SK-N-SH treated with all-trans-retinoic acid at 6 μM for 48 hours (cell line): ENCODE measurements at regions not wholly inside any gene's neighbourhood (a gene's known extent, or its start where the extent isn't known, plus 50 kb on each side); places are given as distances from the start of the nearest gene placed in this dataset.

Source experiments
- ARNTL ChIP-seq: fragments of 450-650 bp; formaldehyde crosslinking; IDR thresholded peaks from 2 replicates; pipeline ENCODE4 v1.5.0; 2020; ENCODE audit warnings: low read depth, mild to moderate bottlenecking, moderate library complexity, borderline replicate concordance
- ESRRG ChIP-seq: fragments of 250-450 bp; sonication (Bioruptor Pico); IDR thresholded peaks from 2 replicates; pipeline ENCODE4 v1.6.1; 2021; ENCODE audit warnings: mild to moderate bottlenecking
- OSR1 ChIP-seq: fragments of 250-450 bp; sonication (Bioruptor Pico); IDR thresholded peaks from 2 replicates; pipeline ENCODE4 v1.8.0; 2022; ENCODE audit warnings: moderate library complexity, mild to moderate bottlenecking, inconsistent platforms
- TOX ChIP-seq: fragments of 250-450 bp; sonication (Bioruptor Pico); IDR thresholded peaks from 2 replicates; pipeline ENCODE4 v1.8.0; 2021; ENCODE audit warnings: mild to moderate bottlenecking, moderate library complexity, borderline replicate concordance
- TSHZ2 ChIP-seq: fragments of 250-450 bp; sonication (Bioruptor Pico); IDR thresholded peaks from 2 replicates; pipeline ENCODE4 v1.5.0; 2020; ENCODE audit warnings: mild to moderate bottlenecking, moderate library complexity
- ZC3H10 ChIP-seq: fragments of 250-450 bp; sonication (Bioruptor Pico); IDR thresholded peaks from 2 replicates; pipeline ENCODE4 v1.5.1; 2021; ENCODE audit warnings: mild to moderate bottlenecking, moderate library complexity
- ZFP30 ChIP-seq: fragments of 450-650 bp; formaldehyde crosslinking; IDR thresholded peaks from 2 replicates; pipeline ENCODE4 v1.5.0; 2022; ENCODE audit warnings: mild to moderate bottlenecking, moderate library complexity
- TF ChIP-seq, protein P1 (sequence below): fragments of 250-450 bp; sonication (Bioruptor Pico); IDR thresholded peaks from 2 replicates; pipeline ENCODE4 v1.5.1; 2021; ENCODE audit warnings: mild to moderate bottlenecking, moderate library complexity
- TF ChIP-seq, protein P2 (sequence below): fragments of 250-450 bp; sonication (Bioruptor Pico); IDR thresholded peaks from 2 replicates; pipeline ENCODE4 v1.8.0; 2020; ENCODE audit warnings: mild to moderate bottlenecking, moderate library complexity, borderline replicate concordance

DNA sequence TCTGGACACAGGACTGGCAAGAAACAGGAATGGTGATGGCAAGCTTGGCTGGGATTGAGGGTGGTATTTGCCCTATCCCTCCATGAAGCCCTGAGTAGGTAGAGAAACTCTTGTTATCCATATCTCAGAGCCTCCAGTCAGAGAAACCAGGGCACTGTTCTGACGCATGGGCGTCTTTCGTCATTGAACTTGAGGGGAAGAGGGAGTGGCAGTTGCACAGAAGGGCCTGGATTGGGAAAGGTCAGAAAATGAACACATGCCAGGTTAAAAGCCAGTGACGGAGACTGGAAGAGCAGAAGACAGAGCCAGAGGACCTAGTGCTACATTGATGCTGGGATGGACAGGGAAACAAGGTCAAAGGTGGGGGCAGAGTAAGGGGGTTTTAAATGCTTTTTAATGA, 516.7 kb downstream of the PLPP3 start:
- TF ChIP-seq ARNTL (no peak), OSR1 (no peak), ESRRG (CRISPR knock-in tag) (no peak), TSHZ2 (CRISPR knock-in tag) (no peak), ZC3H10 (CRISPR knock-in tag) (no peak), TOX (CRISPR knock-in tag) (no peak), ZFP30 (CRISPR knock-in tag) (no peak)
- TF ChIP-seq, protein P1, sequence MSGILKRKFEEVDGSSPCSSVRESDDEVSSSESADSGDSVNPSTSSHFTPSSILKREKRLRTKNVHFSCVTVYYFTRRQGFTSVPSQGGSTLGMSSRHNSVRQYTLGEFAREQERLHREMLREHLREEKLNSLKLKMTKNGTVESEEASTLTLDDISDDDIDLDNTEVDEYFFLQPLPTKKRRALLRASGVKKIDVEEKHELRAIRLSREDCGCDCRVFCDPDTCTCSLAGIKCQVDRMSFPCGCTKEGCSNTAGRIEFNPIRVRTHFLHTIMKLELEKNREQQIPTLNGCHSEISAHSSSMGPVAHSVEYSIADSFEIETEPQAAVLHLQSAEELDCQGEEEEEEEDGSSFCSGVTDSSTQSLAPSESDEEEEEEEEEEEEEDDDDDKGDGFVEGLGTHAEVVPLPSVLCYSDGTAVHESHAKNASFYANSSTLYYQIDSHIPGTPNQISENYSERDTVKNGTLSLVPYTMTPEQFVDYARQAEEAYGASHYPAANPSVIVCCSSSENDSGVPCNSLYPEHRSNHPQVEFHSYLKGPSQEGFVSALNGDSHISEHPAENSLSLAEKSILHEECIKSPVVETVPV (CRISPR knock-in tag) = no peak
- TF ChIP-seq, protein P2, sequence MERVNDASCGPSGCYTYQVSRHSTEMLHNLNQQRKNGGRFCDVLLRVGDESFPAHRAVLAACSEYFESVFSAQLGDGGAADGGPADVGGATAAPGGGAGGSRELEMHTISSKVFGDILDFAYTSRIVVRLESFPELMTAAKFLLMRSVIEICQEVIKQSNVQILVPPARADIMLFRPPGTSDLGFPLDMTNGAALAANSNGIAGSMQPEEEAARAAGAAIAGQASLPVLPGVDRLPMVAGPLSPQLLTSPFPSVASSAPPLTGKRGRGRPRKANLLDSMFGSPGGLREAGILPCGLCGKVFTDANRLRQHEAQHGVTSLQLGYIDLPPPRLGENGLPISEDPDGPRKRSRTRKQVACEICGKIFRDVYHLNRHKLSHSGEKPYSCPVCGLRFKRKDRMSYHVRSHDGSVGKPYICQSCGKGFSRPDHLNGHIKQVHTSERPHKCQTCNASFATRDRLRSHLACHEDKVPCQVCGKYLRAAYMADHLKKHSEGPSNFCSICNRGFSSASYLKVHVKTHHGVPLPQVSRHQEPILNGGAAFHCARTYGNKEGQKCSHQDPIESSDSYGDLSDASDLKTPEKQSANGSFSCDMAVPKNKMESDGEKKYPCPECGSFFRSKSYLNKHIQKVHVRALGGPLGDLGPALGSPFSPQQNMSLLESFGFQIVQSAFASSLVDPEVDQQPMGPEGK = no peak
